ENCODE measurements at regions not wholly inside any gene's neighbourhood (a gene's known extent, or its start where the extent isn't known, plus 50 kb on each side); places are given as distances from the start of the nearest gene placed in this dataset.

- TF ChIP-seq CTCF (IDR thresholded peaks at IDR 0.05; ENCODE audit: low read depth, low read length, missing input control) (no peak), JUND (IDR thresholded peaks at IDR 0.05) (no peak), ZBTB33 (IDR thresholded peaks at IDR 0.05) (no peak)
Observed at GRCh38 chrX:139200793-139201192, 329.7 kb upstream of the F9 start.
